Mesendoderm (in vitro differentiated cells): ENCODE measurements at regions not wholly inside any gene's neighbourhood (a gene's known extent, or its start where the extent isn't known, plus 50 kb on each side); places are given as distances from the start of the nearest gene placed in this dataset.

Experiments
- DNase-seq: peaks from one replicate; pipeline ENCODE4 v3.0.0; 2013
- H2AK5ac ChIP-seq: 2 replicates; pipeline ENCODE4 v1.6.1; 2013; ENCODE audit warnings: low read length, inconsistent platforms
- H2BK120ac ChIP-seq: 2 replicates; pipeline ENCODE4 v1.6.1; 2013; ENCODE audit warnings: low read depth, mild to moderate bottlenecking, low read length, moderate library complexity, mixed read lengths
- H2BK15ac ChIP-seq: replicated peaks from 2 replicates; pipeline ENCODE4 v1.6.1; 2013; ENCODE audit warnings: low read depth, mild to moderate bottlenecking, moderate library complexity
- H2BK5ac ChIP-seq: 2 replicates; pipeline ENCODE4 v1.6.1; 2013; ENCODE audit warnings: low read length, inconsistent platforms
- H3K18ac ChIP-seq: 2 replicates; pipeline ENCODE4 v1.6.1; 2013; ENCODE audit warnings: mild to moderate bottlenecking, low read length, mixed read lengths
- H3K23ac ChIP-seq: one replicate; pipeline ENCODE4 v1.6.1; 2013; ENCODE audit warnings: low read length
- H3K27ac ChIP-seq: 2 replicates; pipeline ENCODE4 v1.5.1; 2013; ENCODE audit warnings: low read depth, mild to moderate bottlenecking, inconsistent platforms, low read length, moderate library complexity
- H3K27me3 ChIP-seq: 2 replicates; pipeline ENCODE4 v1.6.1; 2013; ENCODE audit warnings: low read length, control low read depth, mild to moderate bottlenecking, inconsistent platforms; ENCODE audit not compliant: insufficient read depth, poor library complexity
- H3K36me3 ChIP-seq: 2 replicates; pipeline ENCODE4 v1.6.1; 2013; ENCODE audit warnings: low read length, inconsistent platforms; ENCODE audit not compliant: control insufficient read depth, insufficient read depth
- H3K4ac ChIP-seq: one replicate; pipeline ENCODE4 v1.6.1; 2013; ENCODE audit warnings: low read depth, mild to moderate bottlenecking, low read length, moderate library complexity
- H3K4me1 ChIP-seq: 2 replicates; pipeline ENCODE4 v1.6.1; 2013; ENCODE audit warnings: low read depth, low read length, inconsistent platforms; ENCODE audit not compliant: control insufficient read depth
- H3K4me2 ChIP-seq: 2 replicates; pipeline ENCODE4 v1.6.1; 2013; ENCODE audit warnings: low read length
- H3K4me3 ChIP-seq: 2 replicates; pipeline ENCODE4 v1.5.1; 2013; ENCODE audit warnings: mild to moderate bottlenecking, low read length
- H3K56ac ChIP-seq: one replicate; pipeline ENCODE4 v1.6.1; 2013; ENCODE audit warnings: low read length
- H3K79me1 ChIP-seq: 2 replicates; pipeline ENCODE4 v1.6.1; 2013; ENCODE audit warnings: low read length, inconsistent platforms
- H3K79me2 ChIP-seq: 2 replicates; pipeline ENCODE4 v1.6.1; 2013; ENCODE audit warnings: mild to moderate bottlenecking, low read length; ENCODE audit not compliant: control insufficient read depth, insufficient read depth
- H3K9ac ChIP-seq: 2 replicates; pipeline ENCODE4 v1.6.1; 2013; ENCODE audit warnings: low read length, inconsistent platforms
- H4K5ac ChIP-seq: one replicate; pipeline ENCODE4 v1.6.1; 2013; ENCODE audit warnings: low read length
- H4K8ac ChIP-seq: one replicate; pipeline ENCODE4 v1.6.1; 2013; ENCODE audit warnings: low read depth, mild to moderate bottlenecking, control low read depth, low read length, moderate library complexity
- WGBS: extraction: QIAGEN DNeasy Blood & Tissue Kit; methylation state at CpG from one replicate; pipeline ENCODE4 v1.1.7; 2013; ENCODE audit warnings: low lambda C conversion rate, missing lambda C conversion rate; ENCODE audit not compliant: insufficient coverage; ENCODE audit errors: extremely low coverage; 5-methylcytosine and 5-hydroxymethylcytosine counted together

- no peak overlapping the region for H3K23ac ChIP-seq
- no peaks in the 10 kb centered on the region for H3K79me2 ChIP-seq
- DNase-seq, result no peak
- WGBS, result no CpG with 5 or more reads among the region's 3 CpGs
- no peaks in the 10 kb centered on the region for H3K36me3 ChIP-seq
- H2BK120ac ChIP-seq, result no peak overlapping the region
- no peaks in the 10 kb centered on the region for H3K79me1 ChIP-seq
- H2BK15ac ChIP-seq, result no peak overlapping the region
- no peak overlapping the region for H3K4me2 ChIP-seq
- no peak overlapping the region for H3K27ac ChIP-seq
- no peak overlapping the region for H3K18ac ChIP-seq
- H4K8ac ChIP-seq, result no peak overlapping the region
- H3K27me3 ChIP-seq, result no peaks in the 10 kb centered on the region
- no peak overlapping the region for H3K4me3 ChIP-seq
- H3K9ac ChIP-seq, result no peak overlapping the region
- H2AK5ac ChIP-seq, result no peak overlapping the region
- H3K4me1 ChIP-seq, result peaks cover 2% of the 10 kb centered on the region
- no peak overlapping the region for H4K5ac ChIP-seq
- no peak overlapping the region for H2BK5ac ChIP-seq
- no peak overlapping the region for H3K4ac ChIP-seq
- no peak overlapping the region for H3K56ac ChIP-seq
These were observed 164.2 kb downstream of the FOXO1 start for GRCh38 chr13:40502236-40502635.

DNA sequence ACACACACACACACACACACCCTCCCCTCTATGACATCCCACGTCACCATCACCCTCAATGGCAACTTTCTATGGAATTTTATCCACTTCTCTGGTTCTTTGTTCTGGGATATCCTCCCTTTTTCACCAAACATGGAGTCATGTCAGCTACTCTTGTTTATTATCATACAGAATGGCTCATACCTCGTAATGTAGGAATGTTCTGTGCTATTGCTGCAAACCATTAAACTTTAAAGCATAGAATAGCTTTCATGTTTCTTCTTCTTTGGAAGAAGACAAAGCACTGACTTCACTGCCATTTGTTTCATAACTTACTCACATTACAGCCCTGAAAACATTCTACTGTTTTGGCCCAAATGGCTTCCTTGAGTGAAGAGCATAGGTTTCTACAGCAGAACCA, 163.4 kb downstream of the FOXO1 start:
- Histone ChIP-seq H3K27ac (no peak overlapping the region), H3K56ac (no peak overlapping the region), H3K4ac (peak overlapping the region; percentile 62), H3K27me3 (no peaks in the 10 kb centered on the region), H2BK15ac (no peak overlapping the region), H3K4me1 (peaks cover 2% of the 10 kb centered on the region), H3K18ac (no peak overlapping the region), H4K5ac (no peak overlapping the region), H4K8ac (no peak overlapping the region), H2BK120ac (no peak overlapping the region), H3K36me3 (no peaks in the 10 kb centered on the region), H3K9ac (no peak overlapping the region), H3K79me1 (no peaks in the 10 kb centered on the region), H3K4me2 (no peak overlapping the region), H2BK5ac (no peak overlapping the region), H3K4me3 (no peak overlapping the region), H3K23ac (no peak overlapping the region), H2AK5ac (no peak overlapping the region), H3K79me2 (no peaks in the 10 kb centered on the region)
- DNase-seq, result no peak
- WGBS, result no CpG with 5 or more reads among the region's 2 CpGs

DNA sequence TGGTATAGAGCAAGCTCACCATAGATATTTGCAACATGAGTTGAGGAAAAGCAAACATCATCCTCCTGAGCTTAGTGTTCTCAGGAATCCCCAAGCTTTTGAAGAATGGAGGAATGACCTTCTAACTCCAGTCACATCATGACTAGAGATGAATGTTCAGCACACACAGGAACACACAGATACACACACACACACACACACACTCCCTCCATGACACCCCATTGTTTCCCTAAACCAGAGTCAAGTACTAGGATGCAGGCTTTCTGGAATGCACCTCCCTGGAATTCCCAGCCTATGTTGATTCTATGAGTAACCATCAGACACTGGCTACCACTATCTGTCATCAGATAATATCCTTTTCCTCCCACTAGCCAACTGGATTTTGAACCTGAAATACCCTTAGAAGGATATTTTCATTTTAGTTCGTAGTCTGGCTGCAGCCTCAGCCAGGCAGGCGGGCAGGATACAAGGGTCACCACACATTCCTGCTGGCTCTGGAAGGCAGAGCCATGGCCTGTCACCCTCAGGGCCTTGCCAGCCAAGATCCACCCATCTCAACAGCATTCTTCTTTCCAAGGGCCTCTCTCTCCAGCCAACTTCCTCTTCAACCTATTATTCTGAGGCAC, 162.4 kb downstream of the FOXO1 start:
- Histone ChIP-seq H2BK120ac (no peak overlapping the region), H3K4me2 (no peak overlapping the region), H3K4ac (no peak overlapping the region), H3K27ac (no peak overlapping the region), H2BK15ac (no peak overlapping the region), H2AK5ac (no peak overlapping the region), H4K8ac (no peak overlapping the region), H3K27me3 (no peaks in the 10 kb centered on the region), H3K4me1 (peaks cover 2% of the 10 kb centered on the region), H4K5ac (no peak overlapping the region), H3K79me1 (no peaks in the 10 kb centered on the region), H2BK5ac (no peak overlapping the region), H3K36me3 (no peaks in the 10 kb centered on the region), H3K9ac (no peak overlapping the region), H3K79me2 (no peaks in the 10 kb centered on the region), H3K23ac (no peak overlapping the region), H3K18ac (no peak overlapping the region), H3K4me3 (no peak overlapping the region), H3K56ac (no peak overlapping the region)
- no CpG with 5 or more reads among the region's 2 CpGs for WGBS
- peak; percentile 94 for DNase-seq

DNA sequence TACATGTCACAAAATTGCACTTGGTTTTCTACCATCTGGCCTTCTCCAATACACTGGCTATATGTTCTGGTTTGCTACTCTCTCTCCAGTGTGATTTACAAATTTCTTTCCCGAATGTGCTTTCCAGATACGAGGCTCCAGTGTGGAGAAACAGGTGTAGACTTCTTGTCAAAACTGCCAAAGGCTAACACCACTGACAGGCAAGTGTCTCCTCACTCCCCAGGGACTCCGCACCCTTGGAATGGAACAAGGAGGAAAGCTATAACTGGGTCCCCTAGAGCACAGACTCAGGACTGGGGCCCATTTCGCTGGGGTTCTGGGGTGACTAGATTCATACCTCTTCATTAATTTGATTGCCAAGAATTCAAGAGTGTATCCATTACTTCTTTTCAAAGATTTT, 161.8 kb downstream of the FOXO1 start:
- Histone ChIP-seq H3K79me2 (no peaks in the 10 kb centered on the region), H2BK5ac (no peak overlapping the region), H3K9ac (no peak overlapping the region), H3K18ac (no peak overlapping the region), H3K27me3 (no peaks in the 10 kb centered on the region), H4K8ac (no peak overlapping the region), H3K4me2 (no peak overlapping the region), H2BK15ac (no peak overlapping the region), H3K27ac (no peak overlapping the region), H2BK120ac (no peak overlapping the region), H3K4ac (no peak overlapping the region), H3K79me1 (no peaks in the 10 kb centered on the region), H3K4me1 (peaks cover 2% of the 10 kb centered on the region), H3K36me3 (no peaks in the 10 kb centered on the region), H3K4me3 (no peak overlapping the region), H3K23ac (no peak overlapping the region), H2AK5ac (no peak overlapping the region), H4K5ac (no peak overlapping the region), H3K56ac (no peak overlapping the region)
- WGBS, result no CpG with 5 or more reads among the region's 4 CpGs
- DNase-seq, result no peak

DNA sequence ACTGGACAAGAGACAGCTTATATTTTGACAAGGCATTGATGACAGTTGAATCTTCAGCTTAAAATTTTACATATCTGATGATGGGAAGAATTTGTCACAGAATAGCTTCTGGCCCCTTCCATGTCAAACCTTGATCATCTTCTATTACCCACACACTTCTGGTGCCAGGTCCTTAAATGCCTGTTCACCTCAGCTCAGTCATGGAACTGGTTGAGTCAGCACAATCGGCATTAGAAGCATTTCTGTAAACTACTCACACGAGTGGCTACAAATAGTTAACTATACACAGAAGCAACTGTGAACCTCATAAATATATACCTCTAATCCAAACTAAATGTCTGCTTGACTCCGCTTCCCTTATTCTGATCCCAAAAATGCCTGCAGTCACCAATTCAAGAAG, 161.2 kb downstream of the FOXO1 start:
- DNase-seq, result no peak
- H3K4me2 ChIP-seq, result no peak overlapping the region
- H2BK15ac ChIP-seq, result no peak overlapping the region
- H3K9ac ChIP-seq, result no peak overlapping the region
- no peaks in the 10 kb centered on the region for H3K79me1 ChIP-seq
- no peak overlapping the region for H2BK120ac ChIP-seq
- no peak overlapping the region for H3K18ac ChIP-seq
- H3K4me3 ChIP-seq, result no peak overlapping the region
- H3K4me1 ChIP-seq, result peaks cover 2% of the 10 kb centered on the region
- H3K36me3 ChIP-seq, result no peaks in the 10 kb centered on the region
- H2AK5ac ChIP-seq, result no peak overlapping the region
- H4K5ac ChIP-seq, result no peak overlapping the region
- no peak overlapping the region for H2BK5ac ChIP-seq
- no peak overlapping the region for H3K56ac ChIP-seq
- no peak overlapping the region for H3K27ac ChIP-seq
- H3K23ac ChIP-seq, result no peak overlapping the region
- no peak overlapping the region for H3K4ac ChIP-seq
- WGBS, result no CpG with 5 or more reads among the region's 3 CpGs
- H4K8ac ChIP-seq, result no peak overlapping the region
- H3K27me3 ChIP-seq, result no peaks in the 10 kb centered on the region
- H3K79me2 ChIP-seq, result no peaks in the 10 kb centered on the region
